B cell (primary cell): ENCODE measurements at regions not wholly inside any gene's neighbourhood (a gene's known extent, or its start where the extent isn't known, plus 50 kb on each side); places are given as distances from the start of the nearest gene placed in this dataset.

Experiments
- ATAC-seq: fragments of 200-7000 bp; cut with Tn5 transposase; one replicate; pipeline ENCODE4 v1.10.0; 2021; ENCODE audit warnings: low read depth, mild to moderate bottlenecking, moderate number of reproducible peaks, moderate library complexity
- CTCF ChIA-PET: fragments of 350-600 bp; sonication (Branson Sonifier 250); formaldehyde crosslinking; loops from one replicate; lab custom pipeline; 2021; ENCODE audit warnings: antibody characterized with exemption, inconsistent platforms; lab: Charles Lee
- POLR2A ChIA-PET: fragments of 350-600 bp; sonication (Branson Sonifier 250); formaldehyde crosslinking; loops from one replicate; lab custom pipeline; 2021; ENCODE audit warnings: antibody characterized with exemption; lab: Charles Lee
- DNase-seq: peaks from one replicate; pipeline ENCODE4 v3.0.0; 2013
- H2AFZ ChIP-seq: 2 replicates; pipeline ENCODE4 v1.6.1; 2012; ENCODE audit warnings: mild to moderate bottlenecking, low read depth, low read length; ENCODE audit not compliant: insufficient read depth, poor library complexity, severe bottlenecking
- H3K27ac ChIP-seq, 2 donors: 1 replicate in 1 of 2; 2 replicates in 1 of 2; pipeline ENCODE4 v1.5.1; 2012 to 2013; ENCODE audit warnings: low read length in 2 of 2, mild to moderate bottlenecking in 2 of 2, moderate library complexity in 1 of 2
- H3K27me3 ChIP-seq, 4 experiments: fragments of 200-600 bp in 1 of 4; sonication (generic) in 1 of 4; replicated peaks in 1 of 4; 1 replicate in 2 of 4; 2 replicates in 2 of 4; pipeline versions ENCODE4 v1.6.1 to v1.7.0; 2013 to 2016; ENCODE audit warnings: low read length in 3 of 4, mild to moderate bottlenecking in 2 of 4, mixed read lengths in 1 of 4, moderate library complexity in 1 of 4; ENCODE audit not compliant: insufficient read depth in 4 of 4, control insufficient read depth in 3 of 4; ENCODE audit errors: control extremely low read depth in 1 of 4
- H3K36me3 ChIP-seq, 2 experiments: replicated peaks in 1 of 2; 1 replicate in 1 of 2; 2 replicates in 1 of 2; pipeline versions ENCODE4 v1.6.1 to v1.7.1; 2013; ENCODE audit warnings: low read length in 1 of 2; ENCODE audit not compliant: insufficient read depth in 2 of 2, control insufficient read depth in 1 of 2; ENCODE audit errors: control extremely low read depth in 1 of 2, extremely low read depth in 1 of 2
- H3K4me1 ChIP-seq, 2 donors: fragments of 200-600 bp in 1 of 2; sonication (generic) in 1 of 2; 1 replicate in 1 of 2; 2 replicates in 1 of 2; pipeline versions ENCODE4 v1.5.1 to v1.6.1; 2013 to 2017; ENCODE audit warnings: low read length in 2 of 2; ENCODE audit not compliant: control insufficient read depth in 2 of 2, insufficient read depth in 2 of 2
- H3K4me2 ChIP-seq: replicated peaks from 2 replicates; pipeline ENCODE3; 2012; ENCODE audit warnings: mild to moderate bottlenecking, low read depth, low read length; ENCODE audit not compliant: poor library complexity, severe bottlenecking
- H3K4me3 ChIP-seq, 5 experiments: fragments of 200-600 bp in 1 of 5; sonication (generic) in 1 of 5; 1 replicate in 3 of 5; 2 replicates in 2 of 5; pipeline versions ENCODE4 v1.5.1 to v1.7.0; 2011 to 2016; ENCODE audit warnings: low read length in 4 of 5, mild to moderate bottlenecking in 4 of 5, low read depth in 2 of 5, control low read depth in 1 of 5, moderate library complexity in 1 of 5; ENCODE audit not compliant: insufficient read depth in 1 of 5; ENCODE audit errors: control extremely low read depth in 1 of 5, extremely low read depth in 1 of 5
- H3K79me2 ChIP-seq: fragments of 200-600 bp; sonication (generic); one replicate; pipeline ENCODE4 v1.6.0; 2016; ENCODE audit warnings: low read length; ENCODE audit not compliant: control insufficient read depth, insufficient read depth
- H3K9ac ChIP-seq: fragments of 200-600 bp; sonication (generic); 2 replicates; pipeline ENCODE4 v1.6.1; 2017; ENCODE audit warnings: mild to moderate bottlenecking, low read length, moderate library complexity
- H3K9me3 ChIP-seq, 3 donors: one replicate each; pipeline versions ENCODE4 v1.6.1 to v1.7.1; 2013; ENCODE audit warnings: low read length in 2 of 3; ENCODE audit not compliant: control insufficient read depth in 2 of 3, insufficient read depth in 1 of 3; ENCODE audit errors: control extremely low read depth in 1 of 3
- H4K20me1 ChIP-seq: 2 replicates; pipeline ENCODE4 v1.6.0; 2012; ENCODE audit warnings: mild to moderate bottlenecking, low read length; ENCODE audit not compliant: insufficient read depth, control insufficient read depth, poor library complexity, severe bottlenecking
- H3K27ac Mint-ChIP-seq: one replicate; pipeline ENCODE4 v1.8.0; 2021; ENCODE audit warnings: mixed read lengths
- H3K27me3 Mint-ChIP-seq: one replicate; pipeline ENCODE4 v1.8.0; 2021; ENCODE audit warnings: mixed read lengths
- H3K4me1 Mint-ChIP-seq: one replicate; pipeline ENCODE4 v1.8.0; 2021; ENCODE audit warnings: mixed read lengths
- H3K4me3 Mint-ChIP-seq: one replicate; pipeline ENCODE4 v1.8.0; 2021; ENCODE audit warnings: mixed read lengths
- H3K9me3 Mint-ChIP-seq: one replicate; pipeline ENCODE4 v1.8.0; 2022; ENCODE audit warnings: mixed read lengths; ENCODE audit not compliant: insufficient read depth
- EZH2 ChIP-seq: IDR thresholded peaks from 2 replicates; pipeline ENCODE4 v1.6.1; 2012; ENCODE audit warnings: borderline replicate concordance, low read depth, mild to moderate bottlenecking, moderate library complexity, low read length; ENCODE audit not compliant: insufficient read depth, poor library complexity, severe bottlenecking
- WGBS: methylation state at CpG from one replicate; pipeline ENCODE4 v1.1.5; 2013; ENCODE audit warnings: missing lambda C conversion rate; ENCODE audit not compliant: insufficient coverage; 5-methylcytosine and 5-hydroxymethylcytosine counted together
- intact Hi-C: fragments of 100-400 bp; cut with micrococcal nuclease; formaldehyde crosslinking; loops from one replicate; pipeline ENCODE4 v1.10.0; 2022
- TF ChIP-seq, protein P1 (sequence below): fragments of 200-600 bp; IDR thresholded peaks from one replicate; pipeline ENCODE4 v1.8.0; 2022; ENCODE audit warnings: antibody characterized with exemption, mild to moderate bottlenecking

DNA sequence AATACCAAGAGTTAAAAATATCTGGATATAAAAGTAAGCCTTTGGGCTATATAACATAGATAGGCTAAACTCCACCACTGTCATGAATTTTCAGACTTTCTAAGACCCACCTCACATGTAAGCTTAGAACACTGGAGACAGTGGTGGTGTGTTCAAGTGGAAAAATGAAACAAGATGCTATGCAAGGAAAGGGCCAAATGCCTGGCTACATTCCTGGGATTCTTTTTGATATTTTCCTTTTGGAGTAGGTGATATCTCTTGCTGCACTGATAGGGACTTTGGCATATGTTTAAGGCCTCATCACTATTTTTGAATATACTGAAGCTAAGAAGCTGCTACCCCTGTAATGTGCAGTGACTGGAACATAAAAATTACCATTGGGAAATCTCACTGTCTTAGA, 341.3 kb downstream of the SLC16A7 start:
- H4K20me1 ChIP-seq = no peaks in the 10 kb centered on the region
- no peak overlapping the region for H3K4me2 ChIP-seq
- no peaks in the 10 kb centered on the region for H3K36me3 ChIP-seq
- Mint-ChIP-seq H3K9me3 (no peaks in the 10 kb centered on the region), H3K4me3 (no peak overlapping the region), H3K27ac (no peak overlapping the region), H3K4me1 (no peaks in the 10 kb centered on the region), H3K27me3 (no peaks in the 10 kb centered on the region)
- no peak overlapping the region for H3K27ac ChIP-seq
- H3K4me1 ChIP-seq = no peaks in the 10 kb centered on the region
- ChIA-PET CTCF (no interaction called here), POLR2A (no interaction called here)
- no peaks in the 10 kb centered on the region for H3K79me2 ChIP-seq
- H3K9ac ChIP-seq = no peak overlapping the region
- H3K27me3 ChIP-seq = no peaks in the 10 kb centered on the region
- intact Hi-C loops = no loop called here
- no peak for DNase-seq
- H3K9me3 ChIP-seq = no peaks in the 10 kb centered on the region
- TF ChIP-seq, protein P1, sequence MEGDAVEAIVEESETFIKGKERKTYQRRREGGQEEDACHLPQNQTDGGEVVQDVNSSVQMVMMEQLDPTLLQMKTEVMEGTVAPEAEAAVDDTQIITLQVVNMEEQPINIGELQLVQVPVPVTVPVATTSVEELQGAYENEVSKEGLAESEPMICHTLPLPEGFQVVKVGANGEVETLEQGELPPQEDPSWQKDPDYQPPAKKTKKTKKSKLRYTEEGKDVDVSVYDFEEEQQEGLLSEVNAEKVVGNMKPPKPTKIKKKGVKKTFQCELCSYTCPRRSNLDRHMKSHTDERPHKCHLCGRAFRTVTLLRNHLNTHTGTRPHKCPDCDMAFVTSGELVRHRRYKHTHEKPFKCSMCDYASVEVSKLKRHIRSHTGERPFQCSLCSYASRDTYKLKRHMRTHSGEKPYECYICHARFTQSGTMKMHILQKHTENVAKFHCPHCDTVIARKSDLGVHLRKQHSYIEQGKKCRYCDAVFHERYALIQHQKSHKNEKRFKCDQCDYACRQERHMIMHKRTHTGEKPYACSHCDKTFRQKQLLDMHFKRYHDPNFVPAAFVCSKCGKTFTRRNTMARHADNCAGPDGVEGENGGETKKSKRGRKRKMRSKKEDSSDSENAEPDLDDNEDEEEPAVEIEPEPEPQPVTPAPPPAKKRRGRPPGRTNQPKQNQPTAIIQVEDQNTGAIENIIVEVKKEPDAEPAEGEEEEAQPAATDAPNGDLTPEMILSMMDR = no peak
- no peak for TF ChIP-seq EZH2
- no peak overlapping the region for H3K4me3 ChIP-seq
- H2AFZ ChIP-seq = no peak overlapping the region
- no peak for ATAC-seq

DNA sequence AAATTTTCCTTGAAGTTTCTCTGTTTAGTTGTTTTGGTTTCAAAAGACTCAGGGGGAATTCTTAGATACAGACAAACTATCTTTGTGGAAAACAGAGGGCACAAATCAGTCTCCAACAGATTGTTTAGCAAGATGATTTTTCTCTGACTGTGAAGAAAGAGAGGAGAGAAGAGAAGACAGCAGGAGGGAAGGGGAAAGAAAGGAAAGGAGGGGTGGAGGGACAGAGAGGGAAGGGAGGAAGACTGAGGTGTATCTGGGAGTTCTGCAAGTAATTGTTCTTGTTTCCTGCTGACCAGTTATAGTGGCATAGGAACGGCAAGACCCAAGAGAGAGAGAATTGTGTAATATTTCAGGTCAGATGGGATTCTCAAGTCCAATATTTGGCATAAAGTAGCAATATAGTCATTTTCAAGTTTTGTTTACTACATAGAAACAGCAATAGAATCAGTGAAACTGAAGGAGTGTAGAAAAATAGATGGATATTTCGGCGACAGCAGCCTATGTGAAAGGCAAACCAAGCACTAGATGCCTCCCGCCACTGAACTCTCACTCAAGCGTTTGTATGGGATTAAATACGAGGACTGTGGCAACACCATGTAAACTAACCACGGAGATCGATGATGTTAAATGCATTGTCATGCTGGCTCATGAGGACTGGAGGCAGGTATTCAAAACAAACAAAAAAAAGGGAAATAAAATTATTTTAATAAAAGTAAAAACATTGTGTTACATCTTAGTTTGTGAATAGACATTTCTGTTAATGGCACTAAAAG, 342.5 kb downstream of the SLC16A7 start:
- no peak for ATAC-seq
- ChIA-PET CTCF (no interaction called here), POLR2A (no interaction called here)
- Histone ChIP-seq H3K4me2 (no peak overlapping the region), H4K20me1 (no peaks in the 10 kb centered on the region), H2AFZ (no peak overlapping the region), H3K79me2 (no peaks in the 10 kb centered on the region), H3K36me3 (no peaks in the 10 kb centered on the region), H3K4me3 (no peak overlapping the region), H3K4me1 (no peaks in the 10 kb centered on the region), H3K27ac (no peak overlapping the region), H3K27me3 (no peaks in the 10 kb centered on the region), H3K9me3 (no peaks in the 10 kb centered on the region), H3K9ac (no peak overlapping the region)
- intact Hi-C loops = no loop called here
- DNase-seq = no peak
- H3K27ac Mint-ChIP-seq = no peak overlapping the region
- H3K4me3 Mint-ChIP-seq = no peak overlapping the region
- TF ChIP-seq EZH2 = no peak
- TF ChIP-seq, protein P1 = no peak
- H3K4me1 Mint-ChIP-seq = no peaks in the 10 kb centered on the region
- no peaks in the 10 kb centered on the region for H3K9me3 Mint-ChIP-seq
- H3K27me3 Mint-ChIP-seq = no peaks in the 10 kb centered on the region
- no CpG with 5 or more reads among the region's 8 CpGs for WGBS
